ENCODE measurements at regions not wholly inside any gene's neighbourhood (a gene's known extent, or its start where the extent isn't known, plus 50 kb on each side); places are given as distances from the start of the nearest gene placed in this dataset.

DNA sequence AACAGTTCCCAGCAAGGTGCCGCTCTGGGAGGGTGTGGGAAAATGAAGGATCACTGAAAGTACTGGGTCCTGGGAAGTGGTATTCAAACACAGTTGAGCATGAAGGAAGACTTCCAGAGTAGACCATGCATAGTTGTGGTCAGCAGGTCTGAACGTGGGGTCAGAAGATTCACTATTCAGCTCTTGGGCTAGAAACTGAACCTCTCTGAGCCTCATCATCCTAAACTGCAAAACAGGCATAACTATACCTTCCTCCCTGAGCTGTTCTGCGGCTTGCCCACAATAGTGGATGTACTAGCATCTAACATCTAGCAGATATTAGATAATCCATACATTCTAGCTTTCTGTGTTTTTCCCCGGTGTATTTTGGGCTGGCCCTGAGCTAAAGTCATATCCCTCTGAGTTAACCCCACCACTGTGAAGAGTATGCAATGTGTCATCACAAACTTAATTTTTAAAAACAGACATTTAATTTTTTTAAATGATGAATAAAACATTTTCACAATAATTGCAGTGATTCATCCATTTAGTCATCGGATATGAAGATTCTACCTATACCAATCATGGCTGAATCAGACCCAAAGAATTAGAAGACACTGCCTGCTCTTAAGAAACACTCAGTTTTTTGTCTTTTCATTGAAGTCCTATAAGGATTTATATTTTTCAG, 179.1 kb downstream of the BLID start:
- TF ChIP-seq, protein P1, sequence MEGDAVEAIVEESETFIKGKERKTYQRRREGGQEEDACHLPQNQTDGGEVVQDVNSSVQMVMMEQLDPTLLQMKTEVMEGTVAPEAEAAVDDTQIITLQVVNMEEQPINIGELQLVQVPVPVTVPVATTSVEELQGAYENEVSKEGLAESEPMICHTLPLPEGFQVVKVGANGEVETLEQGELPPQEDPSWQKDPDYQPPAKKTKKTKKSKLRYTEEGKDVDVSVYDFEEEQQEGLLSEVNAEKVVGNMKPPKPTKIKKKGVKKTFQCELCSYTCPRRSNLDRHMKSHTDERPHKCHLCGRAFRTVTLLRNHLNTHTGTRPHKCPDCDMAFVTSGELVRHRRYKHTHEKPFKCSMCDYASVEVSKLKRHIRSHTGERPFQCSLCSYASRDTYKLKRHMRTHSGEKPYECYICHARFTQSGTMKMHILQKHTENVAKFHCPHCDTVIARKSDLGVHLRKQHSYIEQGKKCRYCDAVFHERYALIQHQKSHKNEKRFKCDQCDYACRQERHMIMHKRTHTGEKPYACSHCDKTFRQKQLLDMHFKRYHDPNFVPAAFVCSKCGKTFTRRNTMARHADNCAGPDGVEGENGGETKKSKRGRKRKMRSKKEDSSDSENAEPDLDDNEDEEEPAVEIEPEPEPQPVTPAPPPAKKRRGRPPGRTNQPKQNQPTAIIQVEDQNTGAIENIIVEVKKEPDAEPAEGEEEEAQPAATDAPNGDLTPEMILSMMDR (conservative IDR thresholded peaks at IDR 0.05), result no peak
- TF ChIP-seq EZH2 (IDR thresholded peaks at IDR 0.05; ENCODE audit: low read depth), result no peak
